NCI-H1694 (cell line): ENCODE measurements at regions not wholly inside any gene's neighbourhood (a gene's known extent, or its start where the extent isn't known, plus 50 kb on each side); places are given as distances from the start of the nearest gene placed in this dataset.

ENCODE experiments used
- DNase-seq: peaks from one replicate; lab custom pipeline; 2025; lab: John Stamatoyannopoulos, UW

DNA sequence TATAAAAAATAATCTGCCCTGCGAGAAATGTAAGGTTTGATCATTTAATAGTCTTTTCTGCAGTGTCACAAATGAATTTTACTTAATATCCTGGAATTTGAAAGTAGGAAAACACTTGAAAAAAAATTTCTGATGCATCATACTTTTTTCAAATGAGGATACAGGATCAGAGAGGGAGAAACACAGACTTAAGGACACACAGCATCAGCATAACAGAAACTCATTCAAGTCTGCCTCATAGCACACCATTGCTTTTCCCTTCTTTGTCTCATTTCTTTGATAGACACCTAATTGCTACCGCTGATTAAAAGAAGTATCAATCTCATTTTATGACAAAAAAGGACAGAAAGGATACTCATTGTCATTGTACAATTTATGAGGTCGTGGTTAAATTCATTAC lies 319.0 kb downstream of the TMEM114 start:
- DNase-seq: no peak

DNA sequence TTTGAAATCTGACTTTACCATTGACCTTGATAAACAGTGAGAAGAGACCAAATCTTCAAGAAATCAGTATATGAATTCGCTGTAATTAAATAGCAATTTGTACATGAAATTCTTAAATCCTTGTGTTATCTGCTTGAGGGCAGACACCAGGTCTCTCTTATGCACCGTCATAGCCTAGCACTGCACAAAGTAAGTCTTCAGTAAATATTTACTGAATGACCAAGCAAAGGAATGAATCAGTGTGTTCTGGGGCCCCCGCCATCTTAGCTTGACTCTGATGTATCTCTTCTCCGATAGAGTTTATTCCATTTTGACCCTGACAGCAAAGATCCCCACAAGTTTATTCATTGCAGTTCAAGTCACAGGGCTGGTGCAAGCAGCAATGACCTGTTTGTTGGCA lies 328.0 kb downstream of the TMEM114 start:
- no peak for DNase-seq

DNA sequence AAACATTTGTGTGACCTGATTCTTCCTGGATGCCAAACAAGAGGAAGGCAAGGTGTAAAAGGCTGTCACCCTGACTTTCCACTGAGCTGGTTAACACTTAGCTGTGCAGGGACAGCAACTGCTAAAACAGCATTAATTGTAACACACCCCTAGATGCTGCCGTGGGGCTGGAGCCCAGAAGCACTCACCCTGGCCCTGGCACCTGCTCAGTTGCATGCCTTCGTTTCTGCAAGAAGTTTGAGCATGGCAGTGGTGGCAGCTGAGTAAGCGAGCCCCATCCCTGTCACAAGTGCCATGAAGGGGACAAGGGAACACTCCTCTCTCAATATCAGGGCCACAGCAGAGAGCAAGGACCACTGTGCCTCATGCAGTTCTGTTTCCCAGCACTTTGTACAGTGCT lies 330.2 kb downstream of the TMEM114 start:
- DNase-seq: no peak

DNA sequence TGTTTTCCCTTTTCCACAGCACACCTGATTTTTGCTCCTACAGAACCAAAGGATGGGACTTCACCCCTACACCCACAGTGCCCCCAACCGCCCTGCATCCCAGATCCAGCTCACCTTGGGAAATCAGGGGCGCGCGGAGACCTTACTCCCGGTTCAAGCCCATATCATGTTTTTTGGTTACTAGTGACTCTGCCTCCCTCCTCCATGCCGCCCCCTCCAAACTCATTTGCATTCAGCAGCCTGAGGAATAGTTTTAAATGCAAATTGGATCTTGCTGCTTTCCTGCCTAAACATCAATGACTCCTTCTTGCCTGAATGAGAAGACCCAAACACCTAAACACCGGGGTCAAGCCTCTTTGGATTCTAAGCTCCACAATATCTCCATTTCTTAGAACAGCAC lies 331.8 kb downstream of the TMEM114 start:
- DNase-seq: no peak

DNA sequence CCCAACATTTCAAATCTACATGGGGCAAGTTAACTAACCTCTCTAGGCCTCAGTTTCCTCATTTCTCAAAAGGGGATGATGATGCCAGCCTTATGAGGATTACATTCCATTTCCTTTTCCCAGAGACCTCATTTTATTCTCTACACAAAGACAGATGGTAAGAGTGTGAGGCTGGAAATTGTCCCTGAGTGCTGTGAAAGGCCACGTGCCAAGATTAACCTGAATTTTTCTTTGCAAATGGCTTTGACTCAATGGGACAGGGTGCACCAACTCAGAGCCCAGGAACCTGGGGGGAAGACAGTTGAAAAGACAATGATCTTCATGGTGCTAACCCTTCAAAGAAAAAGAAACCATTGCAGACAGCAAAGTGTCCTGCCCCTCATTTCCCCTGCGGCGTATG lies 332.8 kb downstream of the TMEM114 start:
- no peak for DNase-seq

DNA sequence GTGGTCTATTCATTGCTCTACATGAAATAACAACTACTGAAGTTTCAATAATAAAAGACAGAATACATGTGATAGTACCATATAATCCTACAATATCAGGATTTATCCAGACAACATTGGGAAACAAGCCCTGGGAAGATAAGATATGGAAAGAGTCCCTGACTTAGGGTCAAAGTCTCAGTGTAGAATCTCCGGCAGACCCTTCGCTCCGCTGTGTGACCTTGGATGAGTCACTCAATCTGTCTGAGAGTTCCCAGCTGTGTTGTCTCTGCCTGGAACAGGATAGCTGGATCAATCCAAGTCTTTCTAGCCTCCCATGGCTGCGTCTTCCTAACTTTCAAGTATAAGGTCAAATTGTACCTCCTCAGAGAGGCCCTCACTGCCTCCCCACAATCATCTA lies 335.9 kb downstream of the TMEM114 start:
- no peak for DNase-seq

DNA sequence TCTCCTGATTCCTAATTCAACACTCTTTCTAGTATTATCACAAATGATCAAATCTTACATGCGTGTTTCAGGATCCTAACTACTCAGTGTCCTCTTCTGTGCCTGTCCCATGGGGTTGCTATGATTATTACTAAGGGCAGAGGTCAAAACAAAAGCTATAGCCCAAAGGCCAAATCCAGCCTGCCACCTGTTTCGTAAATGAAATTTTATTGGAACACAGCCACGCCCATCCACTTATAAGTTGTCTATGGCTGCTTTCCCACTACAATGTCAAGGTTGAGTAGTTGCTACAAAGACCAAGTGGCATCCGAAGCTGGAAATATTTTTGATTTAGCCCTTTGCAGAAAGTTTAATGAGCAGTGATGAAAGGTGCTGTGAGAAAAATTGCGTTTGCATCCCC lies 336.6 kb downstream of the TMEM114 start:
- no peak for DNase-seq

DNA sequence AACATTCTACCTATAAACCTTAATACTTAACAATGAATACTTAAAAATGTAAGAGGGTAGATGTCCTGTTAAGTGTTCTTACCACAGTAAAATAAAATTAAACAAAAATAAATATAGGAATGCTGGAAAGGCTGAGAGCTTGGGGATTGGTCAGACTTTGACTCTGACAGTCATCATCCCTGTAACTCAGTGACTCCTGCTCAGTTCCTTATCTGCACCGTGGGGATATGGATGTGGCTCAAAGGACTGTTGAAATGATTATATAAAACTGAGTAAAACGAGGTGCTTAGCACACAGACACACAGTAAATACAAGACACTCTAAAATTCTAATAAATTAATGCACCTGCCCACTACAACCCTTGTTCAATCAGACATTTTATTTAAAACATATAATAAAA lies 338.6 kb downstream of the TMEM114 start:
- DNase-seq: no peak

DNA sequence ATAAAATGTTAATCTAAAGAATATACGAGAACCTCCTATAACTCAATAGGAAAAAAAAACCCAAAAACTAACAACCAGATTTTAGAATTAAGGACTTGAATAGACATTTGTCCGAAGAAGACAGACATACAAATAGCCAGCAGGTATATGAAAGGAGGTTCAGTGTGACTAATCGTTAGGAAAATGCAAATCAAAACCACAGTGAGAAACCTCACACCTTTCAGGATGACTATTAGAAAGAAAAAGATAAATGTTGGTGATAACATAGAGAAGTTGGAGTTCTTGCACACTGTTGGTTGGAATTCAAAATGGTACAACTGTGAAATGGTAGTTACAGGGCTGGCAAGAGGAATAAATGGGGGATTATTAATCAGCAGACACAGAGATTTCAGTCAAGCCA lies 339.0 kb downstream of the TMEM114 start:
- no peak for DNase-seq

DNA sequence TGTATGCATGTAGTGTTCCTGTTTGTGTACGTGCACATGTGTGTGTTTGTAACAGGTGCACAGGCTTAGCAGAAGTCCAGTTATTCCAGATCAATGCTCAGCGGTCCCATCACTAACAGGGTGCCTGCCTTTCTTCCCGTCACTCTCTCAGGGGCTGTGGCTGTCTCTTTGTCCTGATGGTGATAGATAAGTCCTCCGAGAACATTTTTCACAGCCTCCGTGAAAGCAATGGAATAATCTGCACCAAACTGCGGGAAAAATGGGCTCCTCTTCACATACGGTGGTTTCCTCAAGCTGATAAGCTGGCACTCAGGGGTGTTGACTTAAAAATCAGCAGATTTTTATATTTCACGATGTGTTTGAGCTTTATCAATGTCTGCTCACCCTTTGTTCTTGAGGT lies 342.3 kb downstream of the TMEM114 start:
- no peak for DNase-seq

DNA sequence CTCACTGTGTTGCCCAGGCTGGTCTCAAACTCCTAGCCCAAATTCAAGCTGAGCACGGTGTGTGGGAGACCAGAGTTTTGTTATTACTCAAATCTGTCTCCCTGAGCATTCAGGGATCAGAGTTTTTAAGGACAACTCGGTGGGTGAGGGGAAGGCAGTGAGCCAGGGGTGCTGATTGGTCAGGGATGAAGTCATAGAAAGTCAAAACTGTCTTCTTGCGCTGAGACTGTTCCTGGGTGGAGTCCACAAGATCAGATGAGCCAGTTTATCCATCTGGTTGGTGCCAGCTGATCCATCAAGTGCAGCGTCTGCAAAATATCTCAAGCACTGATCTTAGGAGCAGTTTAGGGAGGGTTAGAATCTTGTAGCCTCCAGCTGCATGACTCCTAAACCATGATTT lies 346.3 kb downstream of the TMEM114 start:
- DNase-seq: no peak

DNA sequence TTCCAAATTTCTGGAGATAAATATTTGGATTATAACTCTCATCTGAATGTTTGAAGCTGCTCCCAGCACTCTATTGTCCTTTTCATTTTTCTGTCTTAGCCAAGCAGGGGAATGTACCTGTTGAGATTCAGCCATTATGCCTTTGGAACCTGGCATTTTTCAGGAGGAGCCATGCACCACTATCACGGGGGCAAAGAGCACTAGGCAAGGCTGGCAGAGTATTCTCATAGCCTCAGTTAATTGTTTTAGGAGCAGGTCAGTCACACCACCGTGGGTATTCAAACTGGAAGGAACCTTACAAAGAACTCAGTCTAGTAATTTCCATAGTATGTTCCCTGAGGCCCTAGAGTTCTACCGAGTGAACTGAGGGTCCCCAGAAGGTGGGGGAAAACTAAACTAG lies 348.9 kb downstream of the TMEM114 start:
- no peak for DNase-seq

DNA sequence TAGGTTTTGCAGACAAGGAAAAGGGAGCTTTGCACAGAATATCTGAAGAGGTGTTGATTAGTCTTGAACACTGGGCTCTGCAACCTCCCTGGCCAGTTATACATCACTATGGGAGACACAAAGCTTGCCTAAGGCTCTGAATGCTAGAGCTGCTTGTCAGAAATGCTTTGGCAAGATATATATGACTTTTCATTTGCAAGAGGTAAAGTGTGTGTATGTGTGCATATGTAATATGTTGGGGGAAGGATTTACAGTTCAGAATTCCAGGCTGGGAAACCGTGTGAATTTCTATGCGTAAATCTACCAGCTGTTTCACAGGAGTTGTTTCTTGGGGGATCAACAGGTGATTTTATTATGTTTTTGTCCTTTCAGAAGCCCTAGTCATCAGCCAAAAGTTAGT lies 350.9 kb downstream of the TMEM114 start:
- no peak for DNase-seq

DNA sequence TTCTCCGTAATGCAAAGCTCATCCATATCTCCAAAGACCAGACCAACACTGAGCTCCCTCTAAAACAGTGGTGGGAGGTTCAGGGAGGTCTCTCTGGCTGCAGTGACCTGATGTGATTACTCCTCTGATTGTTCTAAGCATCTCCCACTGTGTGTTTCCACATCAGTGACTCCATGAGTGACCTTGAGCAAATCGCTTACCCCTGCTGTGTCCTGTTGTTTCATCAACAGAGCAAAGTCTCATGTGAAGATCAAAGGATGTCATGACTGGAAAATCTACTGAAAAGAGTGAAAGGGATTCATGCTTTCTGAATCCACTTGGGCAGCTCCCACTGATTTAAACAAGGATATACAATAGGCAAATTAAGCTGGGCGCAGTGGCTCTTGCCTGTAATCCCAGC lies 352.9 kb downstream of the TMEM114 start:
- DNase-seq: no peak

DNA sequence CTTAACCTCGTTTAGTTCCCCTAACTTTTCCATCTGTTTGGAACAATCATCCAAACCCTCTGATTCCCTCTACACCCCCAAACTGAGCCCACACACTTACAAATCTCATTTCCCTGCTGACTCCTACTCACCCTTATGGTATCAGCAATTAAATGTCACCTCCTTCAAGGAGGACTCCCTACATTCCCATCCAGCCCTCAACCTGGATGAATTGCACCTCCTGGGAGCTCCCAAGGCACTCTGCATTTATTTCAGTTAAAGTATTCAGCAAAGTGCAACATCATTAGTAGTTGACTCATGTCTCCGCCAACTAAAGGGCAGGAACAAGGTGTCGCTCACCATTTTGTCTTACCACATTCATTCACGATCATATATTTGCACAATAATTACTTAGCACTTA lies 353.5 kb downstream of the TMEM114 start:
- no peak for DNase-seq

DNA sequence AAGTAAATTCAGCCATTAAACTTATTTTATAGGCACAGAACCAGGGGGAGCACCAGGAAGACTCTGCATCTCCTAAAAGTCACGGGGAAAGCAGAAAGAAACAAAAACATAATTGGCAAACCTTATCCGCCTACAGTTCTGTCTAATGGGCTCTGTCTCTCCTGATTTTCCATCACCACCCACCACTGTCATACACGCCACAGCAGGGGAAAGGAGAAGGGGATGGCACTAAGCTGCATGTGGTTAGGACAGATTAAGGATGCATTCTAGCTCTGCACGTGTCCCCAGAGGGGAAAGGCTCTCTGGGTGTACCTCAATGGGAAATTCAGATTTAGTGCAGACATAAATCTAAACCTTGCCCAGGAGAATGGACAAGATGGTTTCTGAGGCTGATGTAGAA lies 359.8 kb downstream of the TMEM114 start:
- no peak for DNase-seq

DNA sequence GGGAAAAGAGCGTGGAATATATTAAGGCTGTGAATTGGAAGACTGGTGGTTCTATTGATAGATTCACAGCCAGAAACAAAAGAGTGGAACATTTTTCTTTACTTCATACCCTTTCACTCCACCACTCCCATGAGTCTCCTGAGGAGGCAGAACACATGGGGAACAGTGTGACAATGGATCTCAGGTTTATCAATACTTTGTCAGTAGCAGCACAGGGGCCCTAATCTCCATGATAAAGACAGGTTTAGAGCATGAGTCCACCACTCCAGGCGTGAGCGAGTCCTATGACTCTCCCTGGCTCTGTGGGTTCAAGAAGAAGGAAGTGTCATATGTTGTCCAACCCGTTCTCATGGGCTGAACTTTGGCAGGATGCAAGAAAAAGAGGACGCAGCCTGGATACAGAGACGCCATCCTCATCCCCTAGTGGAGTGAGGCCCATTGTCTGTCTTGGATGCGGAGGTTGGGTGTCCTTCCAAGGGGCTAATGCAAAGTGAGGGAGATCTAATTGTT lies 361.2 kb downstream of the TMEM114 start:
- DNase-seq: no peak

DNA sequence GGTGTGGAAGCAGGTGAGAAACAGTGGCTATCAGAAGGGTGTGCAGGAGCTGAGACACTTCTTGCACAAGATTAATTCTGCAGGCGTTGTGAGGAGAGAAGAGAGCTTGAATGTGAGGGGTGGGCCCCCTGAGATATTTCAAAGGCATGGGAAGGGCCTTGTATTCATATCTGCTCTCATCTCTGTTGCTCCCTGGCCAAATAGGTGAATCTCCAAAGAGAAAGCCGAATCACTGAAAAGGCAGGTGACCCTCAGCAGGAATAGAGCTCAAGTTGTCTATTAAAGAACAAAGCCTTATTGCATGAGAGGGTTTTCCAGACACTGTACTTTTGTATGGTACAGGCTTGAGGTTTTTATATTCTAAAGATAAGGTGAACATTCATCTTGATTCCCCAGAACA lies 373.1 kb downstream of the TMEM114 start:
- no peak for DNase-seq

DNA sequence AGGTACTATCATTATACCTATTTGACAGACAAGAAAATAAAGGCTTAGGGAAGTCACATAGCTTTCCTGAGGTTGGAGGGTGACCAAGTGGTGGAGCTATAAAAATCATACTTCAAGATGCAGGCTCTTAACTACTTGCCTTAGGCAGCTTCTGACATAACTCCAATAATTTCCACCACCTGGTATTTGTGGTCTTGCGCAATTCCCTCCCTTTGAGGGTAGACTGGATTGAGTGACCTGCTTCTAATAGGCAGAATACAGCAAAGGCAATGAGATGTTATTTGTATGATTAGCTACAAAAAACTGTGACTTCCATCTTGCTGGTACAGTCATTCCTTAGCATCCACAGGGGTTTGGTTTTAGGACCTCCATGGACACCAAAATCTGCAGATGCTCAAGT lies 385.5 kb downstream of the TMEM114 start:
- no peak for DNase-seq

DNA sequence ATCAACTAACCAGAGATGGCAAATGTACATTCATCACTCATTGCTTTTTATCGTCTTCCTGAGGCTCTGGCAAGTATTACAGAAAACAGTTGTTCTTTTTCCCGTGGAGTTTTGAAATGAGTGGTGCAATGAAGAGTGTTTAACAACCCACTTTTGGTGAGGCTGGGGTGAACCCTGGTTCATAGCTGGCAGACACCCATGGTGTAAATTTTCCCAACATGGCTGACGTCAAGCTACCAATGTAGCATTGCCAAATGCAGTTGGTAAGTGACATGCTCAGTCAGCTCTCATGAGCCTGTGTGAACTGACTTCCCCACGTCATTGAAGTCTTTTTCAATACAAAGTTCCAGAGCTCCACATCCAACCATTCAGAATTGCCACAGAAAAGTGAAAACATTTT lies 386.2 kb downstream of the TMEM114 start:
- DNase-seq: no peak

DNA sequence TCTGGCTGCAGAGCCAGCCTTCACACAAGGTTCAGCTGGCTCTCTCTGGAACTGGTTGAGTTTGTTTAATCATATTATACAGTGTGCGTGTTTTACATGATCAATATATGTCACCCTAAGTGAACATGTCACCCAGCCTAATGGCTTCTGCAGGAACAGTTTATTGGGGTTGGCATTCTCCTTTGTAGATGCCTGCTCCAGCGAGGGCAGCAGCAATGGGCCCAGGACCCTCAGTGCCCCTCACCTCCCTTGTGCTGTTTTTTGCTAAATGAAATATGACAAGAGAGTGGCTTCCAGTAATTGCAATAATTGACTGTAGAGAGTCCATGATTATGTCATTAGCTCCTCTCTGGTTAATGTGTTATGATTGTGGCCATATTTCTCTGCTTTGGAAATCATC lies 387.2 kb downstream of the TMEM114 start:
- no peak for DNase-seq

DNA sequence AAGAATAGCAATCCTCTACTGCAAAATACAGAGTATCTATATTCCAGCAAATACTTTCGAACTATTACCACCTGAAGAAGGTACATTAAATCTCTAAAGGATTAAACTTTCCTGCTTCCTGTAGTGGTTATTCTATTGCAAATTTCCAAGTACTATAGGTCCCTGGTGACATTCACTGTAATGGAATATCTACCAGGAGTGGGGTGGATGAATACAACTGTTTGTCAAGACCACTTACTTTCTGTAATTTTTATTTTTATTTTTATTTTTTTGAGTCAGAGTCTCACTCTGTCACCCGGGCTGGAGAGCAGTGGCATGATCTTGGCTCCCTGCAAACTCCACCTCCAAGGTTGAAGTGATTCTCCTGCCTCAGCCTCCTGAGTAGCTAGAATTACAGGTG lies 389.5 kb downstream of the TMEM114 start:
- DNase-seq: no peak

DNA sequence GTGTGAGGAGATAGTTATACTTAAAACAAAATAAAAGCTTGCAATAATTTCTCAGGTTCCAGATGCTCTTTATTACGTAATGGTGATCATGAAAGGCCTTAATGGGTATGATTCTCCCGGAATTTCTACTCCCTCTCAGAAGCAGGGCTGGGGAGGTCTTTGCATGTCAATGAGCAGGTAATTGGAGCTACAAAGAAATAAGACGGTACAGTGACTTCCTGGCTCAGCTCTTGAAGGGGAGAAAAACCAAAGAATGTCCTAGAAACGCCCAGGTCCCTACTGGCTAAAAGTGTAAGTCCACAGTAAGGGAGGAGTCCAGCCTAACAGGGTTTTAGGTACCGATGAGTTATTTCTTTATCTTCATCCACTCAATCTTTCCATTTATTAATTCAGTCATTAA lies 390.9 kb downstream of the TMEM114 start:
- no peak for DNase-seq

DNA sequence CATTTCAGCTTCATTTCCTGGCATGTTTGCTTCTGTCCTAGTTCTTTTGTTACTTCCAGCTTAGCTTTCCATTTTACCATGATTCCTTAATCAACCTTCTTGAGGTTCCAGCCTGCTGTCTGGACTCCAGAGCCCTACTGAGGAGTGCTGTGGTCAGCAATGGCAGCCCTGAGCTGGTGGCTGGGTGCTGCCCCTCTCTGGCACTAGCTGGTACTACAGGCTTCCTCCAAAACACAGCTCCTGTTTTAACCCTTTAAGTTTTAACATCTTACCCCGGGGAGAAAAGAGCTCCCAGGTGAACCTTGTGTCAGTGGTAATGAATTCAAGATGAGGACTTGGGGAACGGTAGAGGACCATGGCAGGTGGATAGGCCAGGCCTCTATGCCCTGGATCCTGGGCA lies 395.5 kb downstream of the TMEM114 start:
- DNase-seq: no peak

DNA sequence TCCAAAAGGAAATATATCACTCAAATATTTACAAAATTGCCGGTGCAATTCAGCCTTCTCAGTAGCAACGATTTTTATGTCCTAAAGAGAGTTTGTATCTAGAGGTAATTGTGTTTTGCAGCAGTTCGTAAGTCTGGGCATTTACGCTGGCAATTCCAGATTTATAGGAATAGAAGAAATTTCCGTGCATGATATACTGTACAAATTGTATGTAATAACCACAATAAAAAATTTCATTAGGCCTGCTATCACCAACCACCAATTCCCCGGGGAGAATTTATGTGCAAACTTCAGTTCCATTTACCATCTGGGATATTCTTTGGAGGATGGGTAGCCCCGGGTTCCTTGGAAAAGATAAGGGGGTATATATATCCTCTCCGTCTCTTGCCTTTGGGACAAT lies 401.5 kb downstream of the TMEM114 start:
- DNase-seq: no peak
